Keratinocyte (primary cell): ENCODE measurements at regions not wholly inside any gene's neighbourhood (a gene's known extent, or its start where the extent isn't known, plus 50 kb on each side); places are given as distances from the start of the nearest gene placed in this dataset.

Experiments
- EZH2 ChIP-seq: IDR thresholded peaks from one replicate; pipeline ENCODE4 v1.6.1; 2012; ENCODE audit warnings: inconsistent platforms, mild to moderate bottlenecking, low read length, moderate library complexity
- TF ChIP-seq, protein P1 (sequence below), 3 experiments: IDR thresholded peaks in 1 of 3; conservative IDR thresholded peaks in 1 of 3; optimal IDR thresholded peaks in 1 of 3; 2 replicates in 2 of 3; 3 replicates in 1 of 3; pipeline versions ENCODE3 to v1.5.1; 2011; ENCODE audit warnings: low read length in 3 of 3, mild to moderate bottlenecking in 3 of 3, moderate library complexity in 2 of 3, control low read depth in 1 of 3, inconsistent platforms in 1 of 3; ENCODE audit not compliant: insufficient read depth in 2 of 3; ENCODE audit errors: extremely low read depth in 1 of 3

DNA sequence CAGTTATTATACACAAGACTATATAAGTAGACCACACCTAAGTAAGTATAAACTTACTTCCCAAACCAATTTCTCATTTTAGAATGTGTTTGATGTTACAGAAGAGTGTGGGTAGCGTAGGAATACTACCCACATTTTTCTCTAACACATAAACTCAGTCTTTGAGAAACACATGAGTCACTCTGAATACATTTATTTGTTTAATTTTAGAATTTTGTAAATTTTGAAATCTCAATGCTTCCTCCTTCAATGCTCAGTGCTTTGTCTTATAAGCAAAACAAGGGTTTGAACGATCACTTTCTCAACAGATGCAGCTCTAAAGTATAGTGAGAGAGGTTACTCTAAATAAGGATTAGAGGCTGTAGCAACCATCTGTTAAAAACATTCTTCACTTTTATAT is 700.8 kb downstream of the SI start:
- TF ChIP-seq, protein P1, sequence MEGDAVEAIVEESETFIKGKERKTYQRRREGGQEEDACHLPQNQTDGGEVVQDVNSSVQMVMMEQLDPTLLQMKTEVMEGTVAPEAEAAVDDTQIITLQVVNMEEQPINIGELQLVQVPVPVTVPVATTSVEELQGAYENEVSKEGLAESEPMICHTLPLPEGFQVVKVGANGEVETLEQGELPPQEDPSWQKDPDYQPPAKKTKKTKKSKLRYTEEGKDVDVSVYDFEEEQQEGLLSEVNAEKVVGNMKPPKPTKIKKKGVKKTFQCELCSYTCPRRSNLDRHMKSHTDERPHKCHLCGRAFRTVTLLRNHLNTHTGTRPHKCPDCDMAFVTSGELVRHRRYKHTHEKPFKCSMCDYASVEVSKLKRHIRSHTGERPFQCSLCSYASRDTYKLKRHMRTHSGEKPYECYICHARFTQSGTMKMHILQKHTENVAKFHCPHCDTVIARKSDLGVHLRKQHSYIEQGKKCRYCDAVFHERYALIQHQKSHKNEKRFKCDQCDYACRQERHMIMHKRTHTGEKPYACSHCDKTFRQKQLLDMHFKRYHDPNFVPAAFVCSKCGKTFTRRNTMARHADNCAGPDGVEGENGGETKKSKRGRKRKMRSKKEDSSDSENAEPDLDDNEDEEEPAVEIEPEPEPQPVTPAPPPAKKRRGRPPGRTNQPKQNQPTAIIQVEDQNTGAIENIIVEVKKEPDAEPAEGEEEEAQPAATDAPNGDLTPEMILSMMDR (optimal IDR thresholded peaks at IDR 0.05 in 1 of 3, IDR thresholded peaks at IDR 0.05 in 1 of 3, conservative IDR thresholded peaks at IDR 0.05 in 1 of 3; ENCODE audit: extremely low read depth in 1 of 3, insufficient read depth in 2 of 3, low read length in 3 of 3) = no peak
- TF ChIP-seq EZH2 = no peak
